Left lung (tissue), 4 donors: ENCODE measurements at regions not wholly inside any gene's neighbourhood (a gene's known extent, or its start where the extent isn't known, plus 50 kb on each side); places are given as distances from the start of the nearest gene placed in this dataset.
"Not testable (repeated sequence)": the region's sequence is repeated elsewhere in the genome, so short reads cannot be mapped to it uniquely, and the experiment has no call there.

Experiments
- ATAC-seq: fragments of 200-7000 bp; cut with Tn5 transposase; one replicate; pipeline ENCODE4 v1.9.1; 2020; ENCODE audit warnings: moderate library complexity
- DNase-seq, 4 donors: peaks; one replicate each; pipeline ENCODE4 v3.0.0-alpha.2; 2013 to 2020
- H3K27ac ChIP-seq, 2 donors: fragments of 200-600 bp; sonication (generic) in 1 of 2; one replicate each; pipeline versions ENCODE4 v1.5.0 to v1.8.0; 2020 to 2021
- H3K27me3 ChIP-seq, 2 donors: fragments of 200-600 bp; sonication (generic) in 1 of 2; one replicate each; pipeline versions ENCODE4 v1.5.0 to v1.8.0; 2020 to 2021
- H3K36me3 ChIP-seq, 2 donors: fragments of 200-600 bp; sonication (generic) in 1 of 2; one replicate each; pipeline versions ENCODE4 v1.5.0 to v1.8.0; 2020 to 2021
- H3K4me1 ChIP-seq, 2 donors: fragments of 200-600 bp; one replicate each; pipeline ENCODE4 v1.8.0; 2021
- H3K4me3 ChIP-seq, 2 donors: fragments of 200-600 bp; sonication (generic) in 1 of 2; one replicate each; pipeline versions ENCODE4 v1.5.0 to v1.8.0; 2020 to 2021; ENCODE audit warnings: mild to moderate bottlenecking in 1 of 2
- H3K9me3 ChIP-seq, 2 donors: fragments of 200-600 bp; sonication (generic) in 1 of 2; one replicate each; pipeline versions ENCODE4 v1.5.0 to v1.8.0; 2020 to 2021
- CTCF ChIP-seq, 2 donors: fragments of 200-600 bp; sonication (generic) in 1 of 2; IDR thresholded peaks; one replicate each; pipeline versions ENCODE4 v1.5.0 to v1.8.0; 2021; ENCODE audit warnings: antibody characterized with exemption in 2 of 2
- intact Hi-C, 2 donors: fragments of 100-400 bp; cut with DNase I; formaldehyde crosslinking; loops; one replicate each; pipeline versions ENCODE4 v1.11.2 to v1.14.2; 2022
- donor health status: DM: no; HTN: yes; CAD: no.
- donor health status: DM: no; HTN: no; CAD: no.

- Histone ChIP-seq H3K9me3 (peaks cover 0 to 2% of the 10 kb centered on the region in 2 donors), H3K36me3 (no peaks in the 10 kb centered on the region), H3K27ac (no peak overlapping the region), H3K4me1 (no peaks in the 10 kb centered on the region), H3K4me3 (no peak overlapping the region), H3K27me3 (no peaks in the 10 kb centered on the region)
- TF ChIP-seq CTCF (IDR thresholded peaks at IDR 0.05): no peak
- intact Hi-C loops: no loop called here
- DNase-seq (peak in 1 of 4 donors; percentile 52), ATAC-seq (no peak)
Observed at GRCh38 chr7:93663561-93664299, 89.2 kb upstream of the CALCR start.

GRCh38 chr7:93658163-93658562, 83.6 kb upstream of the CALCR start:
- H3K9me3 ChIP-seq, H3K4me1 ChIP-seq, H3K36me3 ChIP-seq, DNase-seq, H3K4me3 ChIP-seq, ATAC-seq, H3K27ac ChIP-seq, intact Hi-C loops, H3K27me3 ChIP-seq: not testable (repeated sequence)

- Histone ChIP-seq H3K27ac (no peak overlapping the region), H3K4me3 (no peak overlapping the region), H3K9me3 (no peaks in the 10 kb centered on the region), H3K36me3 (no peaks in the 10 kb centered on the region), H3K27me3 (no peaks in the 10 kb centered on the region), H3K4me1 (no peaks in the 10 kb centered on the region)
- ATAC-seq (no peak), DNase-seq (no peak)
- intact Hi-C loops: no loop called here
- no peak for TF ChIP-seq CTCF (IDR thresholded peaks at IDR 0.05)
Observed at GRCh38 chr7:93651603-93652159, 77.2 kb upstream of the CALCR start.

GRCh38 chr7:93646538-93646937, 72.0 kb upstream of the CALCR start:
- no peak for TF ChIP-seq CTCF (IDR thresholded peaks at IDR 0.05)
- DNase-seq (no peak), ATAC-seq (no peak)
- Histone ChIP-seq H3K9me3 (no peaks in the 10 kb centered on the region), H3K4me3 (no peak overlapping the region), H3K27ac (no peak overlapping the region), H3K36me3 (no peaks in the 10 kb centered on the region), H3K27me3 (no peaks in the 10 kb centered on the region), H3K4me1 (no peaks in the 10 kb centered on the region)
- intact Hi-C loops: no loop called here

DNA sequence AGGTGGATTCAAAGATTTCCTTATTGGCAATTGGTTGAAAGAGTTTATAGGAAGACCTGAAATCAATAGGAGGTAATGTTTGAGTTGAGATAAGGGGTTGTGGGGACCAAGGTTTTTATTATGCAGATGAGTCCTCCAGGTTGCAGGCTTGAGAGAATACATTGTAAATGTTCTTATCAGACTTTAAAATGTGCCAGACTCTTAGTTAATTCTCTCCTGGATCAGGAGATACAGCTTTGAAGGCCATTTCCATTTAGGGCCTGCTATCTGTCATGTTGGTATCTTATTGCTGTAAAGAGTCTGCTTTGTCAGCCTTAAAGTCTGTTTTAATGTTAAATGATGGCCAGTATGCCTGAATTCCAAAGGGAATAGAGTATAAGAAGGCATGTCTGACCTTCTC, 61.8 kb upstream of the CALCR start:
- H3K27me3 ChIP-seq: no peaks in the 10 kb centered on the region

More for the DNA sequence above, 61.8 kb upstream of the CALCR start:
- DNase-seq: no peak
- TF ChIP-seq CTCF (IDR thresholded peaks at IDR 0.05): no peak
- ATAC-seq: no peak
- intact Hi-C loops: no loop called here
- H3K9me3 ChIP-seq: no peaks in the 10 kb centered on the region
- no peaks in the 10 kb centered on the region for H3K36me3 ChIP-seq
- no peak overlapping the region for H3K27ac ChIP-seq
- H3K4me1 ChIP-seq: no peaks in the 10 kb centered on the region
- H3K4me3 ChIP-seq: no peak overlapping the region
